ENCODE measurements at regions not wholly inside any gene's neighbourhood (a gene's known extent, or its start where the extent isn't known, plus 50 kb on each side); places are given as distances from the start of the nearest gene placed in this dataset.
"Not testable (repeated sequence)": the region's sequence is repeated elsewhere in the genome, so short reads cannot be mapped to it uniquely, and the experiment has no call there.

- no peak for DNase-seq (ENCODE audit: extremely low read depth in 1 of 2, low read depth in 1 of 2)
These were observed 2326.6 kb upstream of the RAG2 start for GRCh38 chr11:38924644-38925043.

DNA sequence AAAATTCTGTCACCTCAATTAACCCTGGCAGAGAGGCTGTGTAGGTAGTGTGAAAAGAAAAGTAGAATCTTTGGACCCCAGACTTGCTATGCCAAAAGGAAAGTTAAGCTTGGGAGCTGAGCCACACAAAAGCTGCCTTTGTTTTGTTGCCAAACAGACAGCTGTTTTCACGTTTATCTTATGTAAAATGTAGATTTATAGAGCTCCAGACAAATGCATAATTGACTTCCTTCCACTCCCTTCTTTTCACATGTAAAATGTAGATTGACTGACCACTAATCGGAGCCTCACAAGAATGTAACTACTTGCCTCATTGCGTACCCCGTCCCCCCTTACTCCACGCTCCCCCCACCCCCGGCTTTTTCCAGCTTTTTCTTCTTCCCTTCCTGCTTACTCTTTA lies 2302.2 kb upstream of the RAG2 start:
- DNase-seq (ENCODE audit: extremely low read depth in 1 of 2, low read depth in 1 of 2) = no peak

GRCh38 chr11:38894201-38894600 lies 2296.2 kb upstream of the RAG2 start:
- DNase-seq (ENCODE audit: extremely low read depth in 1 of 2, low read depth in 1 of 2) = not testable (repeated sequence)

GRCh38 chr11:38884145-38884865 lies 2286.3 kb upstream of the RAG2 start:
- DNase-seq (ENCODE audit: extremely low read depth in 1 of 2, low read depth in 1 of 2) = no peak

GRCh38 chr11:38867338-38867737 lies 2269.3 kb upstream of the RAG2 start:
- no peak for DNase-seq (ENCODE audit: extremely low read depth in 1 of 2, low read depth in 1 of 2)

DNA sequence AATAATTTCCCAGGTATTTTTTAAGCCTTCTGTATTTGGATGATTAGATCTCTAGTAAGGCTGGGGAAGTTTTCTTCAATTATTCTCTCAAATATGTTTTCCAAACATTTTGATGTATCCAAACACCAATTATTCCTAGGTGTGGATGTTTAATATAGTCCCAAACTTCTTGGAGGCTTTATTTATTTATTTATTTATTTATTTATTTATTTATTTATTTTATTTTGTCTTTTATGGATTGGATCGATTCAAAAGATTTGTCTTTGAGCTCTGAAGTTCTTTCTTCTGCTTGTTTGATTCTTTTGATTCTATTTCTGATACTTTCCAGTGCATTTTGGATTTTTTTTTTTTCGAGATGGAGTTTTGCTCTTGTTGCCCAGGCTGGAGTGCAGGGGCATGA lies 2267.9 kb upstream of the RAG2 start:
- no peak for DNase-seq (ENCODE audit: extremely low read depth in 1 of 2, low read depth in 1 of 2)

GRCh38 chr11:38842991-38843390 lies 2245.0 kb upstream of the RAG2 start:
- DNase-seq (ENCODE audit: extremely low read depth in 1 of 2, low read depth in 1 of 2) = no peak

DNA sequence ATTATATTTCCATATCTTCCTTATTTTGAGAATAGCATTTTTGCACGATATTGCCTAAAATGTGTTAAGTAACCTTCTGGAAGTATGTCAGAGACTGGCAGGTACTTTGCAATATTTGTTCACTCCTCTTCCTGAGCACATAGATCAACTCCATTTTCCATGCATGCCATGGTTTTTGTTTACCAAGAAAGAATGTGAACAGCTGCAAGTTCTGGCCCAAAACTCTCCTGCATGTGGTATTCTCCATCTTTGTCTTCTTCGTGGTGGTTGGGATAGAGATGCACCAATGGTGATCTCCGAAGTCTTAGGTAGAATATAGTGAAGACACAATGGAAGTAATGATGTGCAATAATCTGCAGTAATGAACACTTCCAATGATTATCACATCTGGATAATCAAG lies 2241.0 kb upstream of the RAG2 start:
- DNase-seq (ENCODE audit: extremely low read depth in 1 of 2, low read depth in 1 of 2) = no peak

- DNase-seq (ENCODE audit: extremely low read depth in 1 of 2, low read depth in 1 of 2) = no peak
These were observed 2237.9 kb upstream of the RAG2 start for GRCh38 chr11:38835966-38836365.

GRCh38 chr11:38824573-38824972 lies 2226.5 kb upstream of the RAG2 start:
- no peak for DNase-seq (ENCODE audit: extremely low read depth in 1 of 2, low read depth in 1 of 2)

GRCh38 chr11:38821786-38822185 lies 2223.8 kb upstream of the RAG2 start:
- DNase-seq (ENCODE audit: extremely low read depth in 1 of 2, low read depth in 1 of 2) = not testable (repeated sequence)

DNA sequence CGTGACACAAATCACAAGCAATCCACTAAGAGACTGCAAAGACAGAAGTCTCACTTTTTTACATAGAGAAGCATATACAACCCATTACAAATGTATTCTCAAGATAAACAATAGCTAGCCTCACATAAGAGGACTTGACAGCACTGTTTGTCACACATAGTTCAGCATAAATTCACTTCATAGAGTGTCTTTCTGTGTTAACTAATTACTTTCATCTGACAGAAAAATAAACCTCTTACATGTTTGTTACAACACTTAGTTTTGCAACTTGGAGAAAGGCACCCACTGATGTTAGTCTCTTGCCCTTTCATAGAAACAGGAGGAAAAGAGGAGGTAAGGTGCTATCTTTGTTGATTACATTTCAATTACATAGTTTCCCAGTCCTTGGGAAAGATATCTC lies 2221.9 kb upstream of the RAG2 start:
- DNase-seq (ENCODE audit: extremely low read depth in 1 of 2, low read depth in 1 of 2) = no peak

- DNase-seq (ENCODE audit: extremely low read depth in 1 of 2, low read depth in 1 of 2) = no peak
These were observed 2220.7 kb upstream of the RAG2 start for GRCh38 chr11:38818720-38819119.

DNA sequence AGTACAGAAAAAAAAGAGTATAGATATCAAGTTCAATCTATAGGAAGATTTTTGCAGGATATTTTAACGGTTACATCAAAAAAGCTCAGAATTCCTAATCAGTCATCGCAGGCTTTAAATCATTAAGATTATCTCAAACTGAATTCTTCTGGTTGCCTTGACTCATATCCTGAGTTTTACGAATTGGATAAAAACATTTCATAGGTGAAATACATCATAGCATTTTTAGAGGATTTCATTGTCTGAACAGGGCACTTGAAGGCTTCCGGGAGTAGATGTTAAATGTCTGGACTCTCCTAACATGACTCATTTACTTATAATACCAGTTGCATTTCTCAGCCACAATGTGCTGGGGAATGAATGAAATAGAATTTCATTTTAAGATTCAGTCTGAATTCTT lies 2216.6 kb upstream of the RAG2 start:
- no peak for DNase-seq (ENCODE audit: extremely low read depth in 1 of 2, low read depth in 1 of 2)

- DNase-seq (ENCODE audit: extremely low read depth in 1 of 2, low read depth in 1 of 2) = no peak
These were observed 2211.5 kb upstream of the RAG2 start for GRCh38 chr11:38809521-38809920.

GRCh38 chr11:38796281-38796680 lies 2198.2 kb upstream of the RAG2 start:
- DNase-seq (ENCODE audit: extremely low read depth in 1 of 2, low read depth in 1 of 2) = no peak

- no peak for DNase-seq (ENCODE audit: extremely low read depth in 1 of 2, low read depth in 1 of 2)
These were observed 2197.0 kb upstream of the RAG2 start for GRCh38 chr11:38795027-38795426.

GRCh38 chr11:38791346-38791961 lies 2193.4 kb upstream of the RAG2 start:
- no peak for DNase-seq (ENCODE audit: extremely low read depth in 1 of 2, low read depth in 1 of 2)

- DNase-seq (ENCODE audit: extremely low read depth in 1 of 2, low read depth in 1 of 2) = no peak
These were observed 2190.5 kb upstream of the RAG2 start for GRCh38 chr11:38788561-38788960.

- DNase-seq (ENCODE audit: extremely low read depth in 1 of 2, low read depth in 1 of 2) = no peak
These were observed 2186.1 kb upstream of the RAG2 start for GRCh38 chr11:38784164-38784563.

DNA sequence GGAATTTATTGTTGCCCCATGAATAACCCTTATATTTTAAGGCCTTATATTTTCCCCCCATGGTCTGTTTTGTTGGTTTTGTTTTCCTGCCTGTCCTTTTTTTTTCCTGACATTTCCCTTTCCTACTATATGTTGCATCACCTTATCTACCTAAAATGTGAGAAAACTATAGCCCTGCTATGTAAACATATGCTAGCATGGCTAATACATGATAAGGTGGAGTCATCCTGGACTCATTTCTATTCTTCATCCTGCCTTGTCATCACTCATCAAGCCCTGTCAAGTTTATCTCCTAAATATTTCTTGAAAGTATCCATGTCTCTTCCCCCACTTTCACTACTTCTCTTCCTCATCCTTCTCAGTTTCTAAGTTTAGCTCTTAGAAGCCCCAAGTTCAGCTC lies 2168.8 kb upstream of the RAG2 start:
- no peak for DNase-seq (ENCODE audit: extremely low read depth in 1 of 2, low read depth in 1 of 2)

GRCh38 chr11:38759394-38759793 lies 2161.4 kb upstream of the RAG2 start:
- DNase-seq (ENCODE audit: extremely low read depth in 1 of 2, low read depth in 1 of 2) = no peak

- DNase-seq (ENCODE audit: extremely low read depth in 1 of 2, low read depth in 1 of 2) = no peak
These were observed 2158.5 kb upstream of the RAG2 start for GRCh38 chr11:38756537-38756936.

All from activated CD8-positive, alpha-beta memory T cell treated with anti-CD3 and anti-CD28 coated beads for 1 hour (primary cell).